ENCODE measurements at regions not wholly inside any gene's neighbourhood (a gene's known extent, or its start where the extent isn't known, plus 50 kb on each side); places are given as distances from the start of the nearest gene placed in this dataset.

DNA sequence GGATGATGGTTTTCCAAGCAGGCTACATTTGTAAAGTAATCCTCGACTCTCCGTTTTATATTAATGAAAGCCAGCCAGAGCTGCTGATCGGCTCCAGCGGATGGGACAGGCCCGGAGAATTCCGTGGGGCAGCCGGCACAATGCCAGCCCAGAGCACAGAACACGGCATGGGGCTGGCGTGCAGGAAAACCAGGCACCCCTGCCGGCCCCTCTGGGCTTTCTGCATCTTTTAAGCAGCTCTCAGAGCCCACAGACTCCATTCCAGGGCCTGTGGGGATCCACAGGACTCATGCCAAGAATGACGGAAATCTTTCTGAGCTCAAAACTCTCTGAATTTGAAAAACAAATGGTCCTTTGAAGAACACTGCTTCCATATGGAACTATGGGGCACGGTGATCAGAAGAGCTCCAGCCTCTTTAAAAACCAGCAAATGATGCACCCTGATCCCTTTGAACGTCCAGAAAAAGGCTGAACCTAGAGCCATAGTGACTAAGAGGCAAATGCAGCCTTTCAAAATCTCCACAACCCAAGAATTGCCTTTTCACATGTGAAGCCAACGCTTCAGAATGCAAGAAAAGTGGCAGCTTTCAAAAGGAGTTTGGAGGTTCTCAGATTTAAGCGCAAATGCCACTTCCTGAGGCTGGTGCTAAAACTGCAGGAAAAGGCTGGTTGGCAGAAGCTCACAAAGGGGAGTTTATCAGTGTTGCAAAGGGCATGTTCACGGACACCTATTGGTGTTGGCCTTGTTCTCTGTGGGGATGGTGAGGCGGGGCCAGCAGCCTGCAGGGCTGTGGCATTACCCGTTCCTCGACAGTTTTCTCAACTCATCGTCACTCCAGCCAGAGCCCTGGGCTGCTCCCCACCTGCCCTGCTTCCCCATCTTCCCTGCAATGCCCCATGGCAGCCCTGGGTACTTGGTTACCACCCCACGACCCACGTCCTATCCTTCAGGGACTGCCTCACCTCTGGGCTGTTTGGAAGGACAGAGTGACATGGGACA lies 212.5 kb downstream of the CTTN start:
- no peak overlapping the region for H3K4me3 ChIP-seq (ENCODE audit: low read length)
- no peaks in the 10 kb centered on the region for H3K9me3 ChIP-seq (ENCODE audit: control insufficient read depth, low read length)
- H3K4me1 ChIP-seq (ENCODE audit: control insufficient read depth, insufficient read depth, low read length), result no peaks in the 10 kb centered on the region
- H3K36me3 ChIP-seq (ENCODE audit: control insufficient read depth, insufficient read depth, low read length), result no peaks in the 10 kb centered on the region
- no peak overlapping the region for H3K9ac ChIP-seq (ENCODE audit: low read length)
- no peaks in the 10 kb centered on the region for H3K27me3 ChIP-seq (ENCODE audit: control insufficient read depth, insufficient read depth, low read length)

DNA sequence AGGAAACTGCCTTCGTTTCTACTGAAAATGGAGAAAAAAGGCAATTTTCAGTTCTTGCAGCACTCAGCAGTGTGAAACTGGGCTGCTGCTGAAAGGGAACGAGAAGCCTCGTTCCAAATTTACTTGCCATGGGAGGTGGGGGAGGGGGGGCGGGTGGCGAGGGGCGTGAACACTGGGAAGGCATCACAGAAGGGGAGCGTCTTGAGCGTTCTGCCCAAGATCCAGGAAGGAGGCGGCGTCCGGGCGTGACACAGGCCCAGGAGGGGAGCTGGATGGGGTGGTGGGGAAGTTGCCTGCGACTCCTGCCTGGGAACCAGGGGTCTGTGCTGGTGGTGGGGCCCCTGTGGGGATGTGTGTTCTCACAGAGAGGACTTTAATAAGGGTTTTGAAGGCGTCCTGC lies 213.5 kb downstream of the CTTN start:
- Histone ChIP-seq H3K27me3 (ENCODE audit: control insufficient read depth, insufficient read depth, low read length) (no peaks in the 10 kb centered on the region), H3K9ac (ENCODE audit: low read length) (no peak overlapping the region), H3K4me3 (ENCODE audit: low read length) (no peak overlapping the region), H3K4me1 (ENCODE audit: control insufficient read depth, insufficient read depth, low read length) (no peaks in the 10 kb centered on the region), H3K9me3 (ENCODE audit: control insufficient read depth, low read length) (no peaks in the 10 kb centered on the region), H3K36me3 (ENCODE audit: control insufficient read depth, insufficient read depth, low read length) (no peaks in the 10 kb centered on the region)

DNA sequence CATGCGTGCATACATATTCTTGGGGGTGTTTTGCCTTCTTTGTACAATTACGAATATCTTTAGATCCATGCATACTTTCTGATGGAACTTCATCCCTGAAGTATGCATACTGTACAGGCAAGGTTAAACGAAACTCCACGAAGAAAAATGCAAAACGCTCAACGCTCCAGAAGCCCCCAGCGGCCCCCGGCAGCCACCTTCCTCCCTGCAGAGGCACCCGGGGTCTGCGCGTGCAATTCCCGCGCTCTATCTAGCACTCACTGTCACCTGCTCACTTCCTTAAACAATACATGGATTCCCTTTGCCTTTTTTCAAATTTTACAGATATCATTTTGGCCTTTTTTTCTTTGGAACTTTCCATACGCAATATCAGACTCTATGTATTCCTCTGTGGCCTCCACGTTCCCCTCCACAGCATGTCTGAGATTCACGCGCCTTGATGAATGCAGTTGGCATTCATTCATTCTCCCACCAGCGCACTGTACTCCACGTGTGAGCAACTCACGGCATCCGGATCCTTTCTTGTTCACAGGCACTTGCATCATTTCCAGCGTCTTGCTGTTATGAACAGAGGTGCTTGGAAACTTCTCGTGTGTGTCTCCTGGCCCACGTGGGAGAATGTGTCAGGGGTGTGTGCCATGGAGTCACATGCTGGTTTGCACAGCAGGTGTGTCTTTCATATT lies 214.3 kb downstream of the CTTN start:
- Histone ChIP-seq H3K4me3 (ENCODE audit: low read length) (no peak overlapping the region), H3K36me3 (ENCODE audit: control insufficient read depth, insufficient read depth, low read length) (no peaks in the 10 kb centered on the region), H3K27me3 (ENCODE audit: control insufficient read depth, insufficient read depth, low read length) (no peaks in the 10 kb centered on the region), H3K9me3 (ENCODE audit: control insufficient read depth, low read length) (no peaks in the 10 kb centered on the region), H3K4me1 (ENCODE audit: control insufficient read depth, insufficient read depth, low read length) (no peaks in the 10 kb centered on the region), H3K9ac (ENCODE audit: low read length) (no peak overlapping the region)

DNA sequence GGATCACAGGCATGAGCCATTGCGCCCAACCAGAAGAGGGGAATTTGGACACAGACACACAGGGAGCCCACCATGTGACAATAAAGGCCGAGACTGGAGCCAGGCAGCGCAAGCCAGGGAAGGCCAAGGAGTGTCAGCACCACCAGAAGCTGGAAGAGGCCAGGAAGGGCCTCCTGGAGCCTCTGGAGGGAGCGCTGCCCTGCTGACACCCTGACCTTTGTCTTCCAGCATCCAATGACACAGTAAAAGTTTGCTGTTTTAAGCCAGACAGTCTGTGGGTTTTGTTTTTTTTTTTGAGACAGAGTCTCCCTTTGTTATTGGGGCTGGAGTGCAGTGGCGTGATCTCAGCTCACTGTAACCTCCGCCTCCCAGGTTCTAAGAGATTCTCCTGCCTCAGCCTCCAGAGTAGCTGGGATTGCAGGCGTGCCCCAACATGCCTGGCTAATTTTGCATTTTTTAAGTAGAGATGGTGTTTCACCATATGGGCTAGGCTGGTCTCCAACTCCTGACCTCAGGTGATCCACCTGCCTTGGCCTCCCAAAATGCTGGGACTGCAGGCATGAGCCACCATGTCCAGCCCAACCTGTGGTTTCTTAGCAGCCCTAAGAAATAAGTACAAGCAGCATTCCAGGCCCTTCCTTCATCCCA lies 215.8 kb downstream of the CTTN start:
- no peaks in the 10 kb centered on the region for H3K27me3 ChIP-seq (ENCODE audit: control insufficient read depth, insufficient read depth, low read length)
- H3K36me3 ChIP-seq (ENCODE audit: control insufficient read depth, insufficient read depth, low read length), result no peaks in the 10 kb centered on the region

DNA sequence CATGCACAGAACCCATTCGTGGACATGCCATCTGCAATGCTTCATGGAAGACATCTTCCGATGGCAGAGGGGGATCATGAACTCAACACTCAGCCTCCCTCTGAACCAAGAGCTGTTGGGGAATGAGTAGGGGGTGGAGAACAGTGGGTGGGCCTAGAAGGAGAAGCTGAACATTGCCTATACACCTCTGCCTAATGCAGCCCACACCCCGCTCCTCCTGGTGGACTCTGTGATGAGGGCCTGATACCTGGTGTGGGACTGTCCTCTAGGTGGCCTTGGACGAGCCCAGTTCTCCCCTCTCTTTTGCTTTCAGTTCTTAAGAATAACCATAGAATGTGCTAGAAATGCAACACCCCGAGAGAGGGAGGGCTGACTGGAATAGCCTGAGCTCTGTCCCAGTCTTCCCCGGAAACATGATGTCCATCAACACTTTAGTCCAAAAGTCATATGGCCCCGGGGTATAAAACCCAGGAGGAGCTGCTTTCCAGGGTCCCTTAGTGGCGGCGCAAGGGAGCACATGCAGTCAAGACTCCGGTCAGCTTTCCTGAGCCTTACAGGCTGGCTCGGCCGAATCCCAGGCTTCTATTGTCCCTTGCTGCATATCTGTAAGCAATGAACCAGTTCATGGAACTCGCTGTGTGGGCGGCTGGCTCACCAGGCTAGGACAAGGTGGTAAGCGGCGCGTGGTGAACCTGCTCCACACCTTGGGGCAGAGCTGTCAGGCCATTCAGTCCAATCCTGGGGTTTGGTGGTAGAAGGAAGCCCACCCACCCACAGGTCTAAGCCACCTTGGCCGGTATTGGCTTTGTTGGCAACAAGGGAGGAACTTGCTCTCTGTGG lies 216.9 kb downstream of the CTTN start:
- Histone ChIP-seq H3K9ac (ENCODE audit: low read length) (no peak overlapping the region), H3K9me3 (ENCODE audit: control insufficient read depth, low read length) (no peaks in the 10 kb centered on the region), H3K27me3 (ENCODE audit: control insufficient read depth, insufficient read depth, low read length) (no peaks in the 10 kb centered on the region), H3K4me1 (ENCODE audit: control insufficient read depth, insufficient read depth, low read length) (no peaks in the 10 kb centered on the region), H3K4me3 (ENCODE audit: low read length) (no peak overlapping the region), H3K36me3 (ENCODE audit: control insufficient read depth, insufficient read depth, low read length) (no peaks in the 10 kb centered on the region)

More for the DNA sequence above, 215.8 kb downstream of the CTTN start:
- no peak overlapping the region for H3K9ac ChIP-seq (ENCODE audit: low read length)
- no peak overlapping the region for H3K4me3 ChIP-seq (ENCODE audit: low read length)
- no peaks in the 10 kb centered on the region for H3K4me1 ChIP-seq (ENCODE audit: control insufficient read depth, insufficient read depth, low read length)
- no peaks in the 10 kb centered on the region for H3K9me3 ChIP-seq (ENCODE audit: control insufficient read depth, low read length)

DNA sequence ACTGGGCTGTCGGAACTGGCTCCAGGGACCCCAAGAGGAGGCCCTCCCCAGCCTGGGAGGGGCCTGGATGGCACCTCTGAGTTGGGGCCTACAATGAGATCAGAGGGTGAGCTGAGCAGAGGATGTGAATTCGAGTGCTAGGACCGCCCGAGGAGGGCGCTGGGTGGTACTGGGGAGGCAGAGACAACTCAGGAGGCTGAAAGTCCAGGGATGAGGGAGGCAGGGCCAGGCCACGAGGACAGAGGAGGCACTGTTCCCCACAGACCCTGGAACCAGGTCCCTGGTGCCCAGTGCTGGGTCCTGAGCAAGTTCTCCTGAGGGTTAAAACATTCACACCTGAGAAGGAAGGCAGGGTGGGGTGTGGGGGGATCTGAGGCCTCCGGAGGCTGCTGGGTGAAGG lies 218.0 kb downstream of the CTTN start:
- no peaks in the 10 kb centered on the region for H3K4me1 ChIP-seq (ENCODE audit: control insufficient read depth, insufficient read depth, low read length)
- no peak overlapping the region for H3K4me3 ChIP-seq (ENCODE audit: low read length)
- no peaks in the 10 kb centered on the region for H3K27me3 ChIP-seq (ENCODE audit: control insufficient read depth, insufficient read depth, low read length)
- no peak overlapping the region for H3K9ac ChIP-seq (ENCODE audit: low read length)
- no peaks in the 10 kb centered on the region for H3K36me3 ChIP-seq (ENCODE audit: control insufficient read depth, insufficient read depth, low read length)
- H3K9me3 ChIP-seq (ENCODE audit: control insufficient read depth, low read length), result no peaks in the 10 kb centered on the region

DNA sequence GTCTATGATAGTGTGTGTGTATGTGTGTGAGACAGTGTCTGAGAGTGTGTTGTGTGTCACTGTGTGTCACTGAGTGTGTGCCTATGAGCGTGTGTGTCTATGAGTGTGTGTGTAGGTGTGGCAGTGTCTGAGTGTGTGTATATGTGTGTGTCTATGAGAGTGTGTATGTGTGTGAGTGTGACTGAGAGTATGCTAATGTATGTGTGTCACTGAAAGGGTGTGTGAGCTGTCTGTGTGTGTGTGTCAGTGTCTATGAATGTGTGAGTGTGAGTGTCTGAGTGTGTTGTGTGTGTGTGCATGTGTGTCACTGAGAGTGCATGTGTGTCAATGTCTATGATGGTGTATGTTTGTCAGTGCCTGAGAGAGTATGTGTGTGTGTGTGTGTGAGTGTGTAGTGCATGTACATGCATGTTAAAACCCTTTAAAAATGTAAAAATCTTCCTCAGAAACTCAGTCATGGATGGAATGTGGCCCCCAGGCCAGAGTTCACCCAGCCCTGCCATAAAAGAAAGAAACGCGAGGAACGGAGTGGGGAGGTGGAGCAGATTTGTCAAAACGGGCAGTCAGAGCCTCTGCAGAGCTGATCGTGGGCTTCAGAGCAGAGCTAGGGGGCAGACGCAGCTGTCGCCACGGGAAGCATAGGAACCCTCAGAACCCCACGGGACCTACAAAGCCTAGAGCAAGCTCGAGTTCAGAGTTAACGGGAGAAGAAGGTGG lies 218.8 kb downstream of the CTTN start:
- Histone ChIP-seq H3K4me3 (ENCODE audit: low read length) (no peak overlapping the region), H3K9me3 (ENCODE audit: control insufficient read depth, low read length) (no peaks in the 10 kb centered on the region), H3K9ac (ENCODE audit: low read length) (no peak overlapping the region), H3K27me3 (ENCODE audit: control insufficient read depth, insufficient read depth, low read length) (no peaks in the 10 kb centered on the region), H3K4me1 (ENCODE audit: control insufficient read depth, insufficient read depth, low read length) (no peaks in the 10 kb centered on the region), H3K36me3 (ENCODE audit: control insufficient read depth, insufficient read depth, low read length) (no peaks in the 10 kb centered on the region)

DNA sequence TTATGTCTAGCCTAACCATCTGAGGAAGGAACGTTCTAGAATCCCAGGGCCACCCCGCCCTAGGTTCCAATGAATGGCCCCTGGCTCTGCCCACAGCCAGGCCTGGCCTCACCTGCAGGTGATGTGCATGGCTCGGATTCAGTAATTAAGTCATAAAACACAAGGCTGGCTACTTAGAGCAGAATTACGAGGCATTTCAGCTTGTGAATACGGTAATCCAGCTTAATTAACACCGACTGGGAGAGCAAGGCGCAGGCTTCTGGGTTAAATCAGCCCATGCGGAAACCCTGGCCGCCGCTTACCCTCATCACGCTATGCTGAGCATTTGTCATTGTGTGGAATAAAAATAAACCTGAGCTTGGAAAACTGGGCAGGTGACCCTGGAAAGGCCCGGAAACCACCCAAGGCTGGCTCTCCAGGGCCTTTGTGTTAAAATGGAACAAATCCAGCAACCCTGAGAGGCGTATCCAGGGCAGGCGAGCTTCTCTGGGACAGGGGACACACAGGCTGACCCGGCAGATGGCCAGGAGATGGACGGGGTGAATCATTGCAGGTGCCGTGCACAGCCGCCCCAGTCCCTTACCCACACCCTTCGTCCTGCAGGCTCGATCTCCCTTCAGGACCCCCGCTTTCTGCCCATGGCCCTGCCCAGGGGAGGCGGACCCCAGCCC lies 220.2 kb downstream of the CTTN start:
- Histone ChIP-seq H3K36me3 (ENCODE audit: control insufficient read depth, insufficient read depth, low read length) (no peaks in the 10 kb centered on the region), H3K27me3 (ENCODE audit: control insufficient read depth, insufficient read depth, low read length) (no peaks in the 10 kb centered on the region), H3K4me3 (ENCODE audit: low read length) (no peak overlapping the region), H3K9me3 (ENCODE audit: control insufficient read depth, low read length) (no peaks in the 10 kb centered on the region), H3K4me1 (ENCODE audit: control insufficient read depth, insufficient read depth, low read length) (no peaks in the 10 kb centered on the region), H3K9ac (ENCODE audit: low read length) (no peak overlapping the region)

DNA sequence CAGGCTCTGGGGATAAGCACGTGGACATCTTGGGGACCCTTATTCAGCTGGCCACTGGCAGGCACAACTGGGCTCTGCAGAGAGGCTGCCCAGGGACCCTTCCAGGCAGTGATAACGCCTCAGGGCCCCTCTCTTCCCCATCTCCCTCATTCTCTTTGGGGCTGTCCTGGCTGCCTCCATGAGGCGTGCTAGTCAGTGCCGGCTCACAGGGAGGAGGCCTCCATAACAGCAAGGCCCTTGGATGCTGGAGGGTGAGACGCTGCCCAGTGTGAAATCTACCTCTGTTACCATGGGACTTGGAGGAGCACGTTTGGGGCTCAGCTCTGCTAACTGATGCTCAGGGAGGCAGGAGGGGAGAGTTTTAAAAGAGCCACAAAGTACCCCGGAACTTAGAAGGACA lies 221.3 kb downstream of the CTTN start:
- H3K4me3 ChIP-seq (ENCODE audit: low read length), result no peak overlapping the region
- no peaks in the 10 kb centered on the region for H3K27me3 ChIP-seq (ENCODE audit: control insufficient read depth, insufficient read depth, low read length)
- H3K36me3 ChIP-seq (ENCODE audit: control insufficient read depth, insufficient read depth, low read length), result no peaks in the 10 kb centered on the region
- H3K4me1 ChIP-seq (ENCODE audit: control insufficient read depth, insufficient read depth, low read length), result no peaks in the 10 kb centered on the region
- no peak overlapping the region for H3K9ac ChIP-seq (ENCODE audit: low read length)
- H3K9me3 ChIP-seq (ENCODE audit: control insufficient read depth, low read length), result no peaks in the 10 kb centered on the region

DNA sequence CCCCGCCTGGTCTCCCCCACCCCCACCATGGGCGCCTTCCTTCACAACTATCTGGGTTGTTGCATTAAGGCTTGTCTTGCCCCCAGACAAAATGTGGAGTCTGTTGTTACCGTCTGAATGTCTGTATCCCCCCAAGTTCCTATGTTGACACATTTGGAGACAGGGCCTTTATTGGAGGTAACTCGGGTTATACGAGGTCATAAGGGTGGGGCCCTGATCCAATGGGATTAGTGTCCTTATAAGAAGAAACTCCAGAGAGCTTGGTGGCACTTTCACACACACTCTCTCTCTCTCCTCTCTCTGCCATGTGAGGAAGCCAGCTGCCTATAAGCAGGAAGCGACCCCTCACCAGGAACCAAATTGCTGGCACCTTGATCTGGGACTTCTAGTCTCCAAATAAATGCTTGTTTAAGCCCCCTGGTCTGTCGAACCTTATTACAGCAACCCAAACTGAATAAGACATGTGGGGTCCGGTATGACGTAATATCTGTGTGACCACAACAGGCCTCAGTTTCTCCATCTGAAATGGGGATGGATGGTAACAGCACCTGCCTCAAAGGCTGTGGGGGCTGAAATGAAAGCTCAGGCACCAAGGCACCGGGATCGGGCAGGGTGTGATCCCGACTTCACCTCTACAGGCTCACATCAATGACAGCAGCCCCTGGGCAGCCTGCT lies 222.3 kb downstream of the CTTN start:
- Histone ChIP-seq H3K36me3 (ENCODE audit: control insufficient read depth, insufficient read depth, low read length) (no peaks in the 10 kb centered on the region), H3K9ac (ENCODE audit: low read length) (no peak overlapping the region), H3K9me3 (ENCODE audit: control insufficient read depth, low read length) (no peaks in the 10 kb centered on the region), H3K4me3 (ENCODE audit: low read length) (no peak overlapping the region), H3K27me3 (ENCODE audit: control insufficient read depth, insufficient read depth, low read length) (no peaks in the 10 kb centered on the region), H3K4me1 (ENCODE audit: control insufficient read depth, insufficient read depth, low read length) (no peaks in the 10 kb centered on the region)

Measured in mucosa of stomach (tissue), 1 donor.